ENCODE measurements at regions not wholly inside any gene's neighbourhood (a gene's known extent, or its start where the extent isn't known, plus 50 kb on each side); places are given as distances from the start of the nearest gene placed in this dataset.
"Not testable (repeated sequence)": the region's sequence is repeated elsewhere in the genome, so short reads cannot be mapped to it uniquely, and the experiment has no call there.

GRCh38 chr5:71385208-71385607 is 70.2 kb upstream of the BDP1 start:
- WGBS, 2 experiments (ENCODE audit: extremely low coverage in 2 of 2, insufficient read length in 1 of 2): 48% methylated on average over 2 of the region's 9 CpGs; no CpG with 5 or more reads in 1 of the 2 experiments

More at GRCh38 chr5:71385208-71385607, 70.2 kb upstream of the BDP1 start:
- H4K20me1 ChIP-seq (ENCODE audit: insufficient read depth, low read length); H2AFZ ChIP-seq (replicated peaks; ENCODE audit: low read length, poor library complexity); H3K4me3 ChIP-seq (ENCODE audit: insufficient read depth, low read depth, low read length); BruUV-seq (replicated peaks); H3K9me1 ChIP-seq (ENCODE audit: insufficient read depth, low read length); DNase-seq; H2BK20ac ChIP-seq (ENCODE audit: low read depth, low read length); H3K4me1 ChIP-seq (ENCODE audit: control insufficient read depth, insufficient read depth, low read length); H3K27me3 ChIP-seq (ENCODE audit: control insufficient read depth, insufficient read depth, low read length); dilution Hi-C loops (cut with HindIII; ENCODE audit: low sequenced_read_pairs, unreplicated experiment); H2BK15ac ChIP-seq (ENCODE audit: low read depth, low read length); H2AK5ac ChIP-seq (ENCODE audit: low read depth, low read length); intact Hi-C loops (cut with micrococcal nuclease); H3K18ac ChIP-seq (ENCODE audit: low read depth, low read length); H4K8ac ChIP-seq (ENCODE audit: low read depth in 2 of 2, low read length in 2 of 2); H2BK120ac ChIP-seq (ENCODE audit: low read depth, low read length); H2AK9ac ChIP-seq (replicated peaks; ENCODE audit: low read depth, low read length, poor library complexity); H3K23ac ChIP-seq (ENCODE audit: low read depth, low read length); H3K9ac ChIP-seq (ENCODE audit: low read depth, low read length); H3K79me1 ChIP-seq (ENCODE audit: low read depth in 1 of 2, low read length in 2 of 2); in situ Hi-C loops (cut with MboI; ENCODE audit: low sequenced_read_pairs); H3K4me2 ChIP-seq (ENCODE audit: low read depth, low read length); H4K91ac ChIP-seq (ENCODE audit: insufficient read depth, low read depth, low read length); H3K9me3 ChIP-seq (ENCODE audit: control insufficient read depth, insufficient read depth, low read length); H4K5ac ChIP-seq (ENCODE audit: low read depth, low read length); POLR2A ChIA-PET (ENCODE audit: unreplicated experiment); ATAC-seq (ENCODE audit: low read depth); H3K4ac ChIP-seq (ENCODE audit: low read depth, low read length); H3K56ac ChIP-seq (ENCODE audit: extremely low read depth, insufficient read depth, low read length); H3K14ac ChIP-seq (replicated peaks; ENCODE audit: low read depth, low read length); H3K36me3 ChIP-seq (ENCODE audit: control insufficient read depth, insufficient read depth, low read length); H3K27ac ChIP-seq (ENCODE audit: insufficient read depth, low read length); H2BK5ac ChIP-seq (ENCODE audit: low read depth, low read length, poor library complexity, severe bottlenecking); CTCF ChIA-PET: not testable (repeated sequence)
